Loucy (cell line): ENCODE measurements at regions not wholly inside any gene's neighbourhood (a gene's known extent, or its start where the extent isn't known, plus 50 kb on each side); places are given as distances from the start of the nearest gene placed in this dataset.

Experiments used
- H2AFZ ChIP-seq: fragments of 200-600 bp; sonication (generic); 2 replicates; pipeline ENCODE4 v1.6.0; 2016; ENCODE audit warnings: antibody characterized with exemption, mild to moderate bottlenecking, low read length, moderate library complexity
- H3F3A ChIP-seq: fragments of 200-600 bp; 2 replicates; pipeline ENCODE4 v1.6.0; 2016; ENCODE audit warnings: antibody characterized with exemption, low read depth, mild to moderate bottlenecking
- H3K27me3 ChIP-seq: fragments of 200-600 bp; sonication (generic); 2 replicates; pipeline ENCODE4 v1.6.1; 2014; ENCODE audit warnings: low read length, mild to moderate bottlenecking; ENCODE audit not compliant: insufficient read depth, poor library complexity, severe bottlenecking
- H3K36me3 ChIP-seq: fragments of 200-600 bp; sonication (generic); 2 replicates; pipeline ENCODE4 v1.6.1; 2016; ENCODE audit warnings: low read length; ENCODE audit not compliant: insufficient read depth
- H3K4me1 ChIP-seq: fragments of 200-600 bp; sonication (generic); 2 replicates; pipeline ENCODE4 v1.5.1; 2014; ENCODE audit warnings: low read length, mild to moderate bottlenecking; ENCODE audit not compliant: insufficient read depth, poor library complexity, severe bottlenecking
- H3K4me2 ChIP-seq: fragments of 200-600 bp; sonication (generic); 2 replicates; pipeline ENCODE4 v1.6.0; 2014; ENCODE audit warnings: antibody characterized with exemption, low read length, low read depth, mild to moderate bottlenecking; ENCODE audit not compliant: poor library complexity, severe bottlenecking
- H3K4me3 ChIP-seq: fragments of 200-600 bp; sonication (generic); 2 replicates; pipeline ENCODE4 v1.5.1; 2014; ENCODE audit warnings: low read length, mild to moderate bottlenecking, mixed read lengths; ENCODE audit not compliant: poor library complexity, severe bottlenecking
- H3K79me2 ChIP-seq: fragments of 200-600 bp; sonication (generic); 2 replicates; pipeline ENCODE4 v1.6.1; 2014; ENCODE audit warnings: low read length; ENCODE audit not compliant: insufficient read depth
- H3K9ac ChIP-seq: fragments of 200-600 bp; sonication (generic); 2 replicates; pipeline ENCODE4 v1.6.0; 2014; ENCODE audit warnings: mild to moderate bottlenecking, low read depth, low read length, moderate library complexity; ENCODE audit not compliant: poor library complexity, severe bottlenecking
- H3K9me2 ChIP-seq: fragments of 200-600 bp; sonication (generic); replicated peaks from 2 replicates; pipeline ENCODE4 v1.6.1; 2016; ENCODE audit warnings: low read depth, low read length, mixed read lengths
- H3K9me3 ChIP-seq: fragments of 200-600 bp; sonication (generic); 2 replicates; pipeline ENCODE4 v1.6.1; 2014; ENCODE audit warnings: mild to moderate bottlenecking, antibody characterized with exemption, low read length, low read depth; ENCODE audit not compliant: insufficient read depth
- H4K20me1 ChIP-seq: fragments of 200-600 bp; sonication (generic); 2 replicates; pipeline ENCODE4 v1.6.0; 2014; ENCODE audit warnings: antibody characterized with exemption, low read length, mild to moderate bottlenecking; ENCODE audit not compliant: insufficient read depth, poor library complexity, severe bottlenecking
- EZH2phosphoT487 ChIP-seq: fragments of 200-600 bp; IDR thresholded peaks from 2 replicates; pipeline ENCODE4 v1.6.1; 2018; ENCODE audit warnings: antibody characterized with exemption, mild to moderate bottlenecking, moderate library complexity, borderline replicate concordance
- TF ChIP-seq, protein P1 (sequence below): fragments of 200-600 bp; sonication (generic); conservative IDR thresholded peaks from 2 replicates; pipeline ENCODE4 v1.5.1; 2014; ENCODE audit warnings: mild to moderate bottlenecking, antibody characterized with exemption, low read length

DNA sequence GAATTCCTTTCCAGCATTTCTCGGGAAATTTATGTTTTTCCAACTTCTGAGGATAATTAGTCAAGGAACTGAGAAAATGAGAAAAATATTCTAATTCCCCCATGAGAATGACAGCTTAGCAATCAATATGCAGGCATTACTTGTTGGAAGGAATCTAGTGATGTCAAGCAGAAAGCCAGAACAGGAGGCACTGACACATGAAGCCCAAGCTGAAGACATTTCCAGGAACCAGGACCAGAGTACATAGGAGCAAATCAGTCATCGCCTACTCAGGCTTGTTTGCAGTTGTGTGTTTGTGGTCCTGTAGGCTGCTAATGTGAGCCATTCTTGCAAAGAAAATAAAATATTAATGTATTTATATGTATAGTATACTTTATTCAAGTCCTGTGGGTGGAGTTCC lies 89.7 kb downstream of the SALL1 start:
- Histone ChIP-seq H3K9me2 (no peaks in the 10 kb centered on the region), H3K4me3 (no peak overlapping the region), H2AFZ (no peak overlapping the region), H3K79me2 (no peaks in the 10 kb centered on the region), H3K9me3 (no peaks in the 10 kb centered on the region), H3K4me2 (no peak overlapping the region), H3F3A (no peaks in the 10 kb centered on the region), H3K9ac (no peak overlapping the region), H3K36me3 (no peaks in the 10 kb centered on the region), H3K27me3 (no peaks in the 10 kb centered on the region), H4K20me1 (no peaks in the 10 kb centered on the region), H3K4me1 (no peaks in the 10 kb centered on the region)
- TF ChIP-seq, protein P1, sequence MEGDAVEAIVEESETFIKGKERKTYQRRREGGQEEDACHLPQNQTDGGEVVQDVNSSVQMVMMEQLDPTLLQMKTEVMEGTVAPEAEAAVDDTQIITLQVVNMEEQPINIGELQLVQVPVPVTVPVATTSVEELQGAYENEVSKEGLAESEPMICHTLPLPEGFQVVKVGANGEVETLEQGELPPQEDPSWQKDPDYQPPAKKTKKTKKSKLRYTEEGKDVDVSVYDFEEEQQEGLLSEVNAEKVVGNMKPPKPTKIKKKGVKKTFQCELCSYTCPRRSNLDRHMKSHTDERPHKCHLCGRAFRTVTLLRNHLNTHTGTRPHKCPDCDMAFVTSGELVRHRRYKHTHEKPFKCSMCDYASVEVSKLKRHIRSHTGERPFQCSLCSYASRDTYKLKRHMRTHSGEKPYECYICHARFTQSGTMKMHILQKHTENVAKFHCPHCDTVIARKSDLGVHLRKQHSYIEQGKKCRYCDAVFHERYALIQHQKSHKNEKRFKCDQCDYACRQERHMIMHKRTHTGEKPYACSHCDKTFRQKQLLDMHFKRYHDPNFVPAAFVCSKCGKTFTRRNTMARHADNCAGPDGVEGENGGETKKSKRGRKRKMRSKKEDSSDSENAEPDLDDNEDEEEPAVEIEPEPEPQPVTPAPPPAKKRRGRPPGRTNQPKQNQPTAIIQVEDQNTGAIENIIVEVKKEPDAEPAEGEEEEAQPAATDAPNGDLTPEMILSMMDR: no peak
- TF ChIP-seq EZH2phosphoT487: no peak

DNA sequence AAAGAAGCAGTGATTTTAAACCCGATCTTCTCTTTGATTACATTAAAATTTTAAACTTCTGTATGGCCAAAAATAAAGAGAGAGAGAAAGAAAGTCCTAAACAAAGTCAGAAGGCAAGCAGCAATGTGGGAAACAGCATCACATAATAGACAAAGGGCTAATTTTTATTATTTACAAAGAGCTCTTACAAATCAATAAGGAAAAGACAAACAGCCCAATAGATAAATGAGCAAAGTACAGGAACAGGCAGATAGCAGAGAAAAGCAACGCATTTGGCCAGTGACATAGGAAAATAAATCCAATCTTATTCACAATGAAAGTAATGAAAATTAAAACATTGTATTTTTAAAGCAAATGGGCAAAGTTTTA lies 93.1 kb downstream of the SALL1 start:
- Histone ChIP-seq H3F3A (no peaks in the 10 kb centered on the region), H3K4me3 (no peak overlapping the region), H3K9me2 (no peaks in the 10 kb centered on the region), H3K9me3 (0 out of 2 replicates have a peak, but pooled peaks cover 2% of the 10 kb centered on the region), H3K27me3 (no peaks in the 10 kb centered on the region), H4K20me1 (no peaks in the 10 kb centered on the region), H2AFZ (no peak overlapping the region), H3K4me1 (no peaks in the 10 kb centered on the region), H3K36me3 (no peaks in the 10 kb centered on the region), H3K79me2 (no peaks in the 10 kb centered on the region), H3K9ac (no peak overlapping the region), H3K4me2 (no peak overlapping the region)
- TF ChIP-seq, protein P1: no peak
- no peak for TF ChIP-seq EZH2phosphoT487

DNA sequence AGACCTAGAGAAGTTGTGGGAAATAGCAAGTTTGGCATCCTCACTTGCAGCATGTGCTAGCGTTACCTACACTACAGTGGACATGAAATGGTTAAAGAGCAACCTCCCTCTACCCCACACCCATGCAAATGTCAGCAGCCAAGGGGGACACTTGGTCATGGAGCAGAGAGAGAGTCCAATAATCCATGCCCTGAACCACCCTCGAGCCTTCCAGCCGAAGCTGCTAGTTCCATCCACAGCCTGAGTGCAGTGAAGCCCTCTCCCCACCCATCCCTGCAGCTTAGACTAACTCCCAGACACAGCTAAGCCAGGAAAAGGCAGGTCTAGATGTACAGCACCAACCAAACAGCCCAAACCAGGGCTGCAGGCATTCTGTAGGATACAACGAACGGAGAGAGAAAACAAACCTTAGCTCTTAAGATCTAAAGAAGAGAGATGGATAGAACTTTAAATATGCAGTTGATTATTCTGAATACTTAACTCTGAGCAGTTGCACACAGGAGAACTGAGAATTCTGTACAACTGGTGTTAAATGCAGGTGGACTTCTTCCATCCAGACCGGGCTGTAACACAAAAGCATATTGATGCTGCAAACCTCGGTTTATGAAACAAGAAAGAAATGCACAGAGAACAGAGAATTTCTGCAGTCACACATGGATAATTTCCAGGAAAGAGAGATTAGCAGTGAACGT lies 93.8 kb downstream of the SALL1 start:
- no peaks in the 10 kb centered on the region for H4K20me1 ChIP-seq
- no peak overlapping the region for H3K9ac ChIP-seq
- H3K9me3 ChIP-seq: 0 out of 2 replicates have a peak, but pooled peaks cover 2% of the 10 kb centered on the region
- H2AFZ ChIP-seq: no peak overlapping the region
- TF ChIP-seq, protein P1: no peak
- TF ChIP-seq EZH2phosphoT487: no peak
- H3K4me2 ChIP-seq: no peak overlapping the region
- no peaks in the 10 kb centered on the region for H3K4me1 ChIP-seq
- H3K79me2 ChIP-seq: no peaks in the 10 kb centered on the region
- no peaks in the 10 kb centered on the region for H3K36me3 ChIP-seq
- H3K9me2 ChIP-seq: no peaks in the 10 kb centered on the region
- H3K27me3 ChIP-seq: no peaks in the 10 kb centered on the region
- no peaks in the 10 kb centered on the region for H3F3A ChIP-seq
- H3K4me3 ChIP-seq: no peak overlapping the region
